ENCODE measurements at regions not wholly inside any gene's neighbourhood (a gene's known extent, or its start where the extent isn't known, plus 50 kb on each side); places are given as distances from the start of the nearest gene placed in this dataset.

DNA sequence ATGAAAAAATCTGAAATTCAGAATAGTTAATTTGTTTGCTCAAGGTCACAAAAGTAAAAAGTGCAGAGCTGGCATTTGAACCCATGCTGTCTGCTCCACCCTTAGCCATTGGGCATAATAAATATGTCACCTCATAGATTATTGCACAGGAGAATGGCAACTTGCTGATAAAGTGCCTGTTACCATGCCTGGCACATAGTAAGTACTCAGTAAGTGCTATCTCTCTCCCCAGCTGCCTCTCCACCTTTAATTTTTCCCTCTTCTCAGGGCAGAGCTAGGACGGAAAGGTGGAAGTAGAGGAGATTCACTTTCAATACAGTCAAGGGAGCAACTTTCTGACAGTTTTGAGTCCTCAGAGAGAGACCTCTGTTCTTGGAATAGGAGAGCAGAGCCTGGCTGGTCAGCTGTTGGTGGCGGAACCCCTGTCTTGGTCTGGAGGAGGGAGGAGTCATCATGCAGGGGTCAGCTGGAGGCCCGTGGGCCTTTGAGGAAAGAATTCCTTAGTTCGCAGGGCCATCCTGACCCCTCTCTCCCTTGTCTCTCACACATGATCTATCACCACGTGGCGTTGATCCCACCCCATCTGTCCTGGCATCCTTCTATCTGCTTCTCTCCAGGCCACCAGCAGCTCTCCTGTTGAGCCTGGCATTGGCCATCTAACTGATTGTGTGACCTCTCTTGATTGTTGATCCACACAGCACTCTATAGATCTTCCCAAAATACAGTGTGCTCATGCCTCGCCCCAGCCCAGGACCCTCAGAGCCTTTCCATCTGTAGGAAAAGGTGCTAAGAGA is 149.3 kb downstream of the RPLP1 start:
- no peak for TF ChIP-seq CTCF (conservative IDR thresholded peaks at IDR 0.05; ENCODE audit: control insufficient read depth, insufficient read depth, low read depth, low read length)
- H3K4me3 ChIP-seq (ENCODE audit: control insufficient read depth, low read depth, low read length), result no peak overlapping the region
- no peak for DNase-seq (ENCODE audit: low read depth)

GRCh38 chr15:69602921-69603320 is 150.3 kb downstream of the RPLP1 start:
- H3K4me3 ChIP-seq (ENCODE audit: control insufficient read depth, low read depth, low read length), result no peak overlapping the region
- DNase-seq (ENCODE audit: low read depth), result no peak
- no peak for TF ChIP-seq CTCF (conservative IDR thresholded peaks at IDR 0.05; ENCODE audit: control insufficient read depth, insufficient read depth, low read depth, low read length)

GRCh38 chr15:69603369-69604071 is 150.9 kb downstream of the RPLP1 start:
- no peak overlapping the region for H3K4me3 ChIP-seq (ENCODE audit: control insufficient read depth, low read depth, low read length)
- TF ChIP-seq CTCF (conservative IDR thresholded peaks at IDR 0.05; ENCODE audit: control insufficient read depth, insufficient read depth, low read depth, low read length), result no peak
- DNase-seq (ENCODE audit: low read depth), result no peak

GRCh38 chr15:69604072-69604411 is 151.4 kb downstream of the RPLP1 start:
- no peak overlapping the region for H3K4me3 ChIP-seq (ENCODE audit: control insufficient read depth, low read depth, low read length)
- TF ChIP-seq CTCF (conservative IDR thresholded peaks at IDR 0.05; ENCODE audit: control insufficient read depth, insufficient read depth, low read depth, low read length), result no peak
- no peak for DNase-seq (ENCODE audit: low read depth)

DNA sequence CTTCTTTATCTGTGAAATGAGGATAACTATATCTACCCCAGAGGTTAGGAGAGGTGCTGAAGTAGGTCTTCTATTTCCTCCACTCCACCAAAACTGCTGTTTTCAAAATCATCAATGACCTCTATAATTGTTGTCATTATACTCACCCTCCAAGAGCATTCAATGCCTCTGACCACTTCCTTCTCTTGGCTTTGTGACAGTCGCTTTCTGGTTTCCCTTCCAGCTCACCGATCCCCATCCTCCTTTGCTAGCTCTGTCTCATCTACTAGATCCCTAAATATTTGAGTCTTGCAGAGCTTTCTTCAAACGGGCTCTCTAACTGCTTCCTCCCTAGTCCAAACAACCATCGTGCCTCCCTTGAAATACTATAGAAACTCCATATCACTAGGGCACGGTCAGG is 153.5 kb downstream of the RPLP1 start:
- no peak overlapping the region for H3K4me3 ChIP-seq (ENCODE audit: control insufficient read depth, low read depth, low read length)
- DNase-seq (ENCODE audit: low read depth), result no peak
- TF ChIP-seq CTCF (conservative IDR thresholded peaks at IDR 0.05; ENCODE audit: control insufficient read depth, insufficient read depth, low read depth, low read length), result no peak

- H3K4me3 ChIP-seq (ENCODE audit: control insufficient read depth, low read depth, low read length), result no peak overlapping the region
- DNase-seq (ENCODE audit: low read depth), result no peak
- TF ChIP-seq CTCF (conservative IDR thresholded peaks at IDR 0.05; ENCODE audit: control insufficient read depth, insufficient read depth, low read depth, low read length), result no peak
Measured at GRCh38 chr15:69606921-69607500, 154.4 kb downstream of the RPLP1 start.

Measured in fibroblast of mammary gland (primary cell).